DMS153 (cell line): ENCODE measurements at regions not wholly inside any gene's neighbourhood (a gene's known extent, or its start where the extent isn't known, plus 50 kb on each side); places are given as distances from the start of the nearest gene placed in this dataset.

Source experiments
- DNase-seq: peaks from one replicate; lab custom pipeline; 2025; lab: John Stamatoyannopoulos, UW

DNA sequence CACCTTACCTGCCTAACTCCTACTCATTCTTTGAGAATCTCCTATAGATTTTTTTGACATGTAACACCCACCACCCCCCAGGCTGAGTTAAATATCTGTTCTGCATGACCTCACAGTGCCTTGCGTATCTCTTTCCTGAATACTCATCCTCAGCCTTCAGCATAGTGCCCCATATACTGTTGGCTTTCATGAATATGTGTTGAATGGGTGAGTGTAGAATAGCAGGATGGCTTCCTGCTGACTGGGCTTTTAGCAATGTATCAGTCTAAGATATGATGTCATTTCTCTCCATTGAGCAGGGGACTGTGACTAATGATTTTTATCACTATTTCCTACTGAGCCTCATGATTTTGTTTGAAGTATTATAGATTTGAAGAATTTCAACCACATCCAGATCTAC lies 361.6 kb upstream of the MARCKS start:
- no peak for DNase-seq

DNA sequence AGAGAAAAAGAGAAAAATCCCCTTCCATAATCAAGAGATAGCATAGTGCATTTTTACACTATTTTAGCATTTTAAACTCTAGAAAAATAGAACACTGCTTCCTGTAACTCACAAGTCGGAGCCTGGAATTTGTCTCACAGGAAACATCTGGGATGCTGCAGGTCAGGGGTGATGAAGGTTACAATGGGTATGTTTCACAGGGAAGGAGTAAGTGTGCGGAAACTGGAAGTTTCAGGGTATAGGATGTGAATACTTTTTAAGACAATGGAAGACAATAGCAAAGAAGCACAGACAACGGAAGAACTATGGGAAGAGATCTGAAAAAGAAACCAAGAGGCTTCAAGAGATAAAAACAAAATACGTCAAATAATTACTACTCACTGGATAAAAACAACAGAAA lies 361.0 kb upstream of the MARCKS start:
- no peak for DNase-seq

DNA sequence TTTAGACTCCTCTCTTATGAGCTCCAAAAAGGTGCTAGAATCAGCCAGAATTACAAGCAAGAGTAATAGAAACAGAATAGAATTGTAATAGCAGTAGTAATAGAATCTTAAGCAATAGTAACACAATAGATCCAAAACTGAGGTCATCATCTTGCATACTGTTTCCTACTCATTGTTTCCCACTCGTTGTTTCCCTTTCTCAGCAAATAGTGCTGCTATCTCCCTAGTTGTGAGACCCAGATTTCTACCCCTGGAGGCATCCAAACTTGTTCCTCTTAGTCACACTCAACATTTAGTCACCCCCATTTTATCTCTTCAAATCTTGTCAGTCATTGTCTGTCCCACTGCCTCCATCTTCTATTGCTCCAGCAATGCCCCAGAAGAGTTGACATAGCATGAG lies 356.9 kb upstream of the MARCKS start:
- DNase-seq: no peak

DNA sequence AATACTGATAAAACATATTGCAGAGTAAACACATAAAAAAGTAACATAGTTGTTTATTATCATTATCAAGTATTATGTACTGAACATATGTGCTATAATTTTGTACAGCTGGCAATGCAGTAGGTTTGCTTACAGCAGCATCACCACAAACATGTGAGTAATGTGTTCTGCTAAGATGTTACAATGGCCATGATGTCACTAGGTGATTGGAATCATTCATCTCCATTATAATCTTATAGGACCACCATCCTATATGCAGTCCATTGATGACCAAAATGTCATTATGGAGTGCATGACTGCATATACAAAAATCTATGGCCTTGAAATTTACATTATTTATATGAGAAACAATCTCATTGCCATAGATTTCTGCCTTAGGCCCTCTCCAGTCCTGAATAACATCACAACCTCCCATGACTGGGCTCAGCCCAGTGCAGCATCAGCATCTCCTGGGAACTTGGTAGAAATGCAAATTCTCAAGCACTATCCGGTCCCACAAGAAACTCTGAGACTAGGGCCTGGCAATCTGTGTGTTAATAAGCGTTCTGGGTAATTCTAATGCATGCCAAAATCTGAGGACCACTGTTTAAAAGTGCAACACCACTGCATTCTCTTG lies 352.0 kb upstream of the MARCKS start:
- DNase-seq: no peak

DNA sequence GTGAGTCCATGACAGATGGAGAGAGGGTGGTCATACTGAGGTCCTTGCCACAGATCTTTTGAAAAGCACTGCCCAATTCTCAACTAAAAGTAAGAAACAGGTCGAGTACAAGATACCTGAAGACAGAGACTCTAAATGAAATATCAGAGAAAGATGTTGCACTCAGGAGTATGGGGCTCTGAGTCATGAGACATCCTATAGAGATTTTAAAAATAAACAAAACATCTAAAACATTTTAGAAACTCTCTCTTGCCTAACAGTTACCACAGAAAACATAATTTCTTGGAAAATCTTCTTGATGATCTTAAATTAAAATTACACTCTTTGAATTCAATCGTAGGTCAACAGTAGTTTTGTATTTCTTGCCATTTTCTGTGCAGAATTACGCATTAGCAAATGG lies 348.9 kb upstream of the MARCKS start:
- DNase-seq: no peak

DNA sequence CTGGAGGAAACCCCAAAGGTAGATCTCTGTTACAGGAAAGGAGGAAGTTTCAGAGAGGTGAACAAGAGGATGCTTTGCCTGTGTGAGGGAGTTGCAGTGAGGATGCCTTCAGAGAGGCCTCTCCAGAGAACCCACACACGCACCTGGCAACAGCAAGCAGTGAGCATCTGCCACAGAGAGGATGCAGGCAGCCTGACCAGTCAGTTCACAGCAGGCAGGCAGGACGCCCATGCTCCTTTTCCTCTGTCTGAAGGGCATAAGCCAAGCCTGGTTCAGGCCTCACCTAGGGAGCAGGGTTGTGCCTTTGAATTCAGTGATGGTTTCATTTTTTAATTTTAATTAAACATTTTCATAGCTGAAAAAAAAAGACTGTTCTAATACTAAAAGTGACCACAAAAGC lies 346.0 kb upstream of the MARCKS start:
- no peak for DNase-seq

DNA sequence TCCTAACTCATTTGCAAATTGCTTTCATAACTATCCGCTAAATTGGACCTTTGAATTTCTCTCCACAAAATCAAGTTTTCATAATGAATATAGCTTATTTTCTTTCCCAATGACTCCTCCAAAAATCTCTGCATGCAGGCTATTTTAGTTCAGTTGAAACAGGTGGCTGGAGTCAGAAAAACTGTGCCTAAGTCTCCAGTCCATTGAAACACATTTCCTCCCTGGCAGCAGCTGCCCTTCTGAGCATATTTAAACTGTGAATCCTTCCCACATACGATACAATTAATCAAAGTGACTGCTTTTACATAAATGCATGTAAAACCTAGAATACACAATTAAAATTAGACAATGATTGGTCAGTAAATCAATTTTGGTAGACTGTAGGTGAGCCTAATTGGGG lies 344.6 kb upstream of the MARCKS start:
- DNase-seq: no peak

DNA sequence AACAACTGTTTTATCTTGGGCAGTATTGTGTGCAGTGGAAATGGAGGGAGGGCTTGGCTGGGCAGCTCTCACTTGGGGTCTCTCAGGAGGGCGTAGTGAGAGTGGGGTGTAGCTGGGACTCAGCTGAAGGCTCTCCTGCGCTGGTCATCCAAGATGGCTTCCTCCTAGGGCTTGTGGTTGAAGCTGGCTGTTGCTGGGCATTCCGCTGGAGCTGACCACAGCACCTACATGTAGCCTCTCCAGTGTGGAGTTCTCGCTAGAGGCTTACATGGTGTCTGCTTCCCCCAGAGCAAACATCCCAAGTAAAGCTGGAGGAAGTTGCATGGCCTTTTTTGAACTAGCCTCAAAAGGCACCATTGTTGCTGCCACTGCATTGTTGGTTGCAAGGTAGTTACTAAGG lies 344.1 kb upstream of the MARCKS start:
- no peak for DNase-seq

DNA sequence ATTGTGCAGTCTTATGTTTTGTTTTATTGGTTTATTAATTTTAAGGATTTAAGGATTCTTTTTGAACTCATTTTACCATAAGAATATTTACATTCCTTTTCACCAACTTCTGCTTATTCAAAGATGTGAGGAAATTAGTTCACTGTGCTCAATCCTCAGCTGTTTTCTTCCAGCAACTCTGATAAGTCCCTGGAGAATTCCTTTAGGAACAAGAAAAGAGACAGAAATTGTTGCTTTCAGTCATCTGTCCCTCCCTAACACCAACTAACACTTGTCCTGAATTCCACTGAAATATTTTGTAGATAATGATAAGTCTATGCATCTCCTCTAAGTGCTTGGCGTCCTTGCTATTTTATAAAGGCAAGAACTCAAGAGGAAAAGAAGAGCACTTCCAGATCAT lies 334.8 kb upstream of the MARCKS start:
- DNase-seq: no peak

DNA sequence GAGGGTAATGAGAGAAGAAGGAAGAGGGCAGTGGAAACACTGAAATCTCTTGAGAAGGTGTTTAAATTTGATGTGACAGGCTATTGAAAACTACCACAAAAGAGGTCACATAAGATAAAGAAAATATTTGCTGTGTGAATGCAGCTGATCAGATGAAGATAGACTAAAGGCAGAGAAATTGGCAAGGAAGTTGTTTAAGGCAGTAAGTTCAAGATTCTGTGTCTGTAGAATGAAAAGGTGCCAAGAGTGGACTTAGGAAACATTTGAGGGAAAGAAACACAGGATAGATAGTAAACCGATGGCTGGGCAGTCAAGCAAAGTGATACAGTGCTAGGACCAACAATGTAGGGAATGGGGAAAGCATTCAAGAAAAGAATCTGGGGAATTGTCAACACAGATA lies 332.3 kb upstream of the MARCKS start:
- no peak for DNase-seq

DNA sequence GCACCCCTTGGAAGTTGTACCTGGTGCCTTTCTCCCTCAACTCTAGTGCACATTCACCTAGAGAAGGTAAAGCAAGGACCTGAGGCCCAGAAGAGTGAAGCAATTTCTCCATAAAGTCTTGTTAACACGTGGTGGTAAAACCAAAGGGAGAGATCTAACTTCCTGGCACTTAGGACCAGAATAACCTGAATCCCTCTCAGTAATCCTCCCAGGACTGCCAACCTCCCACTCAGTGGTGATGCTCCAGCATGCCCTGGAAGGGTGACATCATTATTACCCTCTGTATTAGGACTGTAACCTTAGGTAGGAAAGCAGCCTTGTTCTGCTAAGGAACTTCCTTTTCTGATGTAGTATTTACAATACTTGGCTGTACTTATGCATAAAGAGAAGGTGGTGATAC lies 330.6 kb upstream of the MARCKS start:
- DNase-seq: no peak

DNA sequence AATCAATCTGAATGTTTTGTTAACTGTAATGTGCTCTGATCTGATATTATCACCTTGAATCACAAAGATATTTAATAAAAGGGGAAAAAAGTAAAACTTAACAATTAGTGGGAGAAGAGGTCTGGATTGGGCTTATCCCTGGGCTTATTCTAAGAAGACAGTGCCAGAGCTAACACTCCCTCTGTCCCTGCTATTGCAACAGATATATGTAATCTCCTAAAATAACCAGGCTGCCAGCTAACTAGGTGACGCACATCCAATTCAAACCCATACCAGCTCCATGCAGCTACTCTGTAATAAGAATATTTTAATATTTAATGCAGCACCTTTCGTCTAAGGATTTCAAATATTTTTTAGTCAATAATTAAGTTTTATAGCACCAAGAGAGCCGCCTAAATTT lies 330.1 kb upstream of the MARCKS start:
- DNase-seq: no peak

DNA sequence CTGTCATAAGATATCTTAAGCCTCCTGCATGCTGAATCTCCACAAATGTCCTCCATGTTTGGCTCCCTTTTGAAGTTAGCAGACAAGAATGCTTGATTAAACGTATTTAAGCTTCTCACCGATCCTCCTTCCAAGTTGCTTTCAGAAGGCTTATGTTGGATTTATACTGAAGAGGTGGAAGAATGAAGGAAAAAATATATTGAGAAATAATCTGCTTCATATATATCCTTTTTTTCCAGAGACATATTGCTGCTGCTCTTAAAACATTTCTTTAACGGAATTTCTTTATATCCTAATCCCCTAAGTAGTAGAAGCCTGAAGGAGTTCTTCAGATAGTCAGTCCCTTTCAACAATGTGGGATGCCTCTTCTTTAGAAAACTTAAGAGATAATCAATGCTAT lies 329.0 kb upstream of the MARCKS start:
- DNase-seq: no peak

DNA sequence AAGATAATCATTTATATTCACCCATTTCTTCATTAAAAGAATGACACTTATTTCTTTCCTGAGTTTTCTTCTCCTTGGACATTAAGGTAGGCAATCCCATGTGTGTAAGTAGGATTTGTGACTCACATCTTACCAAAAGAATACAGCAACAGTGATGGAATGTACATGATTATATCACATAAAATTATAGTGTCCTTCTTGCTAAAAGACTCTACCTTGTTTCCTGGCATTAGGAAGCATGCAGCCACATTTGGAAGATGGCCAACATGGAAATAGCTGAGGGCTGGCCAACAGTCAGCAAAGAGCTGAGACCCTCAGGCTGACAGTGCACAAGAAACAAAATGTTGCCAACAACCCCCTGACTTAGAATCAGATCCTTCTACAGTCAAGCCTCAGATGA lies 327.9 kb upstream of the MARCKS start:
- DNase-seq: no peak

DNA sequence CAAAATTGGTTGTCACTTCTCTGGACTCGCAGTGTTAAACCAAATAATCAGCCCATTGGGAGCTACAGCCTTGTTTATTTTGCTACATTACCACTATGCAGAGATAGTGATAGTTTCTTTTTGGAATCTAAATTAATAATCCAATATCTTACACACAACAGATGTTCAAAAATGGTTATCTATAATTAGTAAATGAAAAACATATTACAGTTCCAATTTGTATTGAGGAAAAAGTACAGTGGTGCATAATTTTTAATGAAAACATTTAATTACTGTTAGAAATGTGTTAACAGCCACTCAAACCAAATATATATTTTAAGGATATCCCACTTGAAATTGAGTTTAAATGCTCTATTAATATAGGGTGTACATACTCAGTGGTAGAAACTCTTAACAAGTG lies 327.3 kb upstream of the MARCKS start:
- DNase-seq: no peak

DNA sequence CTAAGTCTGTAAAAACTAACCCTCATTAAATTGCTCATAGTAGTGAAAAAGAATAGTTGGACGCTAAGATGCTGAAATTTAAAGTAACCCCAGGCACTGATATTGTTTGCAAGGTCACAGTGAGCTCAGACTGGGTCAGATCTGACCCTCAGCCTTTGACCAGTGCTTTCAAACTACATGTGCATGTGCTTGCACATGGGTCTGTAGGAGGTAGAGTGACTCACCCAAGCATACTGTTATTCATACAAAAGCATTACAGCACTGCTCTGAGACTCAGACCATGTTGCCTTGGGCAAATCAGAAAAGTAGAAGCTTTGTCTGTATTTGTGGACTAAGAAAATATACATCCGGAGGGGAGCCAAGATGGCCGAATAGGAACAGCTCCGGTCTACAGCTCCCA lies 326.4 kb upstream of the MARCKS start:
- DNase-seq: no peak

DNA sequence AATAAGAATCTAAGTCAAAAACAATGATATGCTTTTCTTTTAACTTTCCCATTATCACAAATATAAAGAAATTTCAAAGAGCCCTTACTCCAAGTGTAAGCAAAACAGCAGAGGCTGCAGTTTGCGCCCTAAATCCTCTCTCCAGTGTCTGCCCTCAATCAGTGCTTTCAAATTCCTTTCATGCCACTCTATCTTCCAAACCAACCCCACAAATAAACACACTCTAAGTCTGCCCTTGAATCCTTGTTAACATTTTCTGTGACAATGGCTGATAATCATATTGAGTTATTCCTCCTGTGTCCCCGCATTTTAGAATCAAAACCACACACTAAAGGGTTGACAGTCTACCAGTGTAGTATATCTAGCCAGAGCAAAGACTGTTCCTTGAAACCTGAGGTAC lies 317.9 kb upstream of the MARCKS start:
- DNase-seq: no peak

DNA sequence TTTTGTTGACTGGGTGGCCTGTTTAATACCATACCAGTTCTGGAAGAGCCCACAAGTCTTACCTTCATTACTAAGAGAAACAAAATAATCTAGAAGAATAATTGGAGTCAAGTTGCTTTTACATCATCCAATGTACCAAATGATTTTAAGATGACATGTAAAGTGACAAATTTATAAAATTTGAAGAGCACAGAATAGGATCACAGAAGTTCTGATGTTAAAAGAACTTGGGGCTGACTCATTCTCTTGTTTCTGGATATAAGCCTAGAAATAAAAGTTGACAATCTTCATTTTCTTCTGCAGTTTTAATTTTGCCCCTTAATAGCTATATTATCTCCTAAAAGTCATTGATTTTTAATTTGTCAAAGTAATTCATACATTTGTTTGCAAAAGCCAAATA lies 317.5 kb upstream of the MARCKS start:
- no peak for DNase-seq

DNA sequence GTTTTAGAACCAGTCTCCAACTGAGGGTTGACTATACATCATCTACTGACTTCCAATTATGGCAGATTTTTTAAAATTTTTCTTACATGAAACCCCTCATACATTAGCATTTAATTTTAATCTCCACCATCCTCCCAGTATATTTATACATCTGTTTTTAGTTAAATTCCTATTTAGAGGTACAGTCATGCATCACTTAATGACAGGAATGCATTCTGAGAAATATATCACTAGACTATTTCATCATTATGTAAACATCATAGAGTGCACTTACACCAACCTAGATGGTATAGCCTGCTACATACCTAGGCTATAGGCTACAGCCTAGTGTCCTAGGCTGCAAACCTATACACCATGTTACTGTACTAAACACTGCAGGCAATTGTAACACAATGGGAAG lies 316.7 kb upstream of the MARCKS start:
- no peak for DNase-seq

DNA sequence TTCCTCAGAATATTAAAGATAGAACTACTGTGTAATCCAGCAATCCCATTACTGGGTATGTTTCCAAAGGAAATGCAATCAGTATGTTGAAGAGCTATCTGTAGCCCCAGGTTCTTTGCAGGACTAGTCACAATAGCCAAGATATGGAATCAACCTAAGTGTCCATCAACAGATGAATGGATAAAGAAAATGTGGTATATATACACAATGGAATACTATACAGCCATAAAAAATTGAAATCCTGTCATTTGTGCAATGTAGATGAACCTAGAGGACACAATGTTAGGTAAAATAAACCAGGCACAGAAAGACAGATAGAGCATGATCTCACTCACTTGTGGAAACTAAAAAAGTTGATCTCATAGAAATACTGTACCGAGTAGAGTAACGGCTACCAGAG lies 306.0 kb upstream of the MARCKS start:
- DNase-seq: no peak

DNA sequence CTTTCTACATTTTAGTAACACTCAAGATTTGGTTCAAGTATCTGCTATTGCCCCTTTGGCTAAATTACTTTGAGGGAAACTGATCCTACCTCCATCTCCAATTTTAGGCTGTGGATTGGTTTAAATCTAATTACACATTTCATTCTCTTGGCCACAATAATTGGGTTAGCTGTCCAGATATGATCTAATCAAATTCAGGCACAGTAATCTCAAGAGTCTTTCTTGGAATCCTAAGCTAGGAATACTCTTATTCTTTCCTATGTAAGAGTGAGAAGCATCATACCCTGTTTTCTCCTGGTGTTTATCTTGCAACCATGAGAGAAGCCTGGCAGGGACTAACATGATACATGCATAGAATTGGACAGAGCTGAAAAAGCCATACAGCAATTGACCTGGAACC lies 300.4 kb upstream of the MARCKS start:
- no peak for DNase-seq

DNA sequence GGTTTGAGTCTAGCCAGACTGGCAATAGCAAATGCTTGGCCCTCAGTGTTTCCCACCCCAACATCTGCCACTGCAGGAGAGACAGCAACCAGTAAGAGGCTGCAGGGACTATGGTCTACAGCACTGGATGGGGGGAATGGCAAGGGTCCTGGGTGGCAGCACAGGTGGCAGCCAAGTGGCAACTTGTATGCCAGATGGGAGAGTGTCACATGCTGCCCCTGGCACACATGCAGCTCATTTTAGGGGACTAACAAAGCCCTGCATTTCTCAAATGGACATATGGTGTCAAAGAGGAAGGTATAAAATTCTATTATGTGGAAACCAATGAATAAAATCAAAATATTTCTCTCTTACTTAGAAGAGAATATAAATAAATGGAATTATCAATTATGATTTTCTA lies 298.7 kb upstream of the MARCKS start:
- DNase-seq: no peak

DNA sequence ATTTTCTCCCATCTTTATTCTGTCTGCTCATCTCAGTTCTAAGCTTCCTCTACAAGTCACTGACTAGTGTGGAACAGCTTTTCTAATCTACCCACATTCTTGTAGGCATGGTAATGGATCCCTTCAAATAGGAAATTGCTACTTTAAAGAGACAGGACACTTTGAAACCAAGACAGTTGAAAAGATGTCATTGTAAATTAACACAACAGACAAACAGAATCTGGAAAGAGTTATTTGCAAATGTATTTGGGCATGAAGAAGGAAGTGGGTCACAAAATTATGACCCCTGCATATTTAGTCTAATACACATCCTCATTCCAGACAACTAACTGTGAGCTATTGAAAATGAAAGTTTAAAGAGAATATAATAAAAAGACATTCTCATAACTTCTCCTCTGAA lies 298.2 kb upstream of the MARCKS start:
- DNase-seq: no peak

DNA sequence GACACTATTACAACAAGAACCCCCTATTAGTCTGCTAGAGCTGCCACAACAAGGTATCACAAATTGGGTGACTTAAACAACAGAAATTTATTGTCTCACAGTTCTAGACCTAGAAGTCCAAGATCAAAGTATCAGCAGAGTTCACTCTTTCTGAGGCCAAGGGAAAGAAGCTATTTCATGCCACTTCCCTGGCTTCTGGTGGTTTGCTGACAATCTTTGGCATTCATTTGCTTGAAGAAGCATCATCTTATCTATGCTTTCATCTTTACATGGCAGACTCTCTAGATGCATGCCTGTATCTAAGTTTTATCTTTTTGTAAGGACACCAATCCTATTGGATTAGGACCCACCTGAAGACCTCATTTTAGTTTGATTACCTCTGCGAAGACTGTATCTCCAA lies 296.8 kb upstream of the MARCKS start:
- no peak for DNase-seq

DNA sequence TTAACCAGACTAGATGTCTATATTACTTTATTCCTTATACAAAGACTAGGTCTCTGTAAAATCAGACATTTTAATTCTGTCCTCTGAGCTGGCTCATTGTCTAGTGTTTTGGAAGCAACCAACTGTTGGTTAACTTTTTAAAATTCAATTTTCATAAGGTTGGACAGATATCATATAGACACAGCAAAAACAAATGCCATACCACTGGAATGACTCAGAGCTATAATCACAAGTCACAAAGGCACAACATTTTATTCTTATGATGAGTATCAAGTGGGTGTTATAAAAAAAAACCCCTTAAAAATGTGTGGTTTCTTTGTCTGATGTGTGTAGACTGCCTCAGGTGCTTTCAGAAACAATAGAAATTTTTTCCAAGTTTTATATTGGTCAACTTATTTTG lies 296.2 kb upstream of the MARCKS start:
- no peak for DNase-seq
